Stimulated activated CD4-positive, alpha-beta T cell treated with anti-CD3 and anti-CD28 coated beads, TNF-alpha, amount 100 ng/mL, for 24 hours (primary cell): ENCODE measurements at regions not wholly inside any gene's neighbourhood (a gene's known extent, or its start where the extent isn't known, plus 50 kb on each side); places are given as distances from the start of the nearest gene placed in this dataset.

Experiments used
- DNase-seq, 3 experiments: peaks; one replicate each; pipeline ENCODE4 v3.0.0-alpha.2; 2020; ENCODE audit warnings: low read depth in 3 of 3

DNA sequence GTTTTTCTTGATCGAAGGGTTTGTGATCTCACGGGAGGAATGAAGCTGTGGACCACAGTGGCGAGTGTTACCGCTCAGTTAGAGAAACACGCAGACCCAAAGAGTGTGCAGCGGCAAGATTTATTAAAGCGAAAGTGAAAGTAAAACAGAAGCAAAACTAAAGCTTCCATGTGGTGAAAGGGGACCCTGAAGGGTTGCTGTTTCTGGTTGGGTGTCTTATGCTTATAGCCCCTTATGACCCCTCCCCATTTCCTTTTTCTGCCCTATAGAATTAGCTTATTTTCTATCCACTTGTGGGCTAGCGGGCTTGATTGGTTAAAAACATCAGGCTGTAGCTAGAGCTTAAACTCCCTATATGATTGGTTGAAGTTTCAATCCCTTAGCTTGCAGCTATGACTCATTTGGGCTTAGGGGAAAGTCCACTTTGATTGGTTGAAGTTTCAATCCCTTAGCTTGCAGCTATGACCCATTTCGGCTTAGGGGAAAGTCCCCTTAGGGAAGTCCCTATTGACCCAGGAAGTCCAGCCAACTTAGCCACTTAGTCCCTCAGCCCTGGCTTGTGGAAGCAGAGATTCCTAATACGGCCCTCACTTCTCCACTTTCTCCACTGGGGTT, 171.2 kb upstream of the NWD2 start:
- no peak for DNase-seq

GRCh38 chr4:37082912-37083311, 161.6 kb upstream of the NWD2 start:
- DNase-seq, result no peak

- no peak for DNase-seq
Measured at GRCh38 chr4:37095925-37096324, 148.6 kb upstream of the NWD2 start.

GRCh38 chr4:37101182-37101581, 143.4 kb upstream of the NWD2 start:
- DNase-seq, result no peak

DNA sequence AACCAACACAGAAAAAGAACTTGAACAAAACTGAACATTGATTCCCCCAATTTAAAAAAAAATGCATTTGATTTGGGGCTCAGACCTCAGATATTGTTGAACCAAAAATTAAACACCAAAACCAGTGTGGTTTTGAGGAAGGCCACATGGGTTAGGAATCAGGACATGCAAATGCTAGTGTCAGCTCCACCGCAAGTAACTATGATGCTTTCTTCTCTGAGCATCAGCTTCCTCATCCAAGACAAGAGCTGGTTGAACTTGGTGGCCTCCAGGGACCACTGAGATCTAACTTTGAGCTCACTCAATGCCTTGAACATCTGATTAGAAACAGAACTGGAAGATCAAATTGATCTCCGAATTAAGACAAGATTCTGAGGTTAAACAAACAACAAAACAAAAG, 142.9 kb upstream of the NWD2 start:
- no peak for DNase-seq

- DNase-seq, result no peak
Measured at GRCh38 chr4:37109756-37110155, 134.8 kb upstream of the NWD2 start.

- no peak for DNase-seq
Measured at GRCh38 chr4:37124800-37125199, 119.7 kb upstream of the NWD2 start.

DNA sequence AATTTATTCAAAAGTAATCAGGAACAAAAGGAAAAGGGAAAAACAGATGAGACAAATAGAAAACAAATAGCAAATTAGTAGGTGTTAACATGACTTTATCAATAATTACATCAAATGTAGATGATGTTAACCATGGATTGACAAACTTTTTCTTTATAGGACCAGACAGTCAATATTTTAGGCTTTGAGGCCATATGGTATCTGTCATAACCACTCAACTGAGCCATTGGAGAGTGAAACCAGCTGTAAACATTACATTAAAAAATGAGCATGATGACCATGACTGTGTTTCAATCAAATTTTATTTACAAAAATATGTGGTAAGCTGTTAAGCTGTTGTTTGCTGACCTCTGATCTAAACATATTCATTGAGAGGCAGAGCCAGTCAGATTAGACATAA, 118.5 kb upstream of the NWD2 start:
- DNase-seq, result no peak

DNA sequence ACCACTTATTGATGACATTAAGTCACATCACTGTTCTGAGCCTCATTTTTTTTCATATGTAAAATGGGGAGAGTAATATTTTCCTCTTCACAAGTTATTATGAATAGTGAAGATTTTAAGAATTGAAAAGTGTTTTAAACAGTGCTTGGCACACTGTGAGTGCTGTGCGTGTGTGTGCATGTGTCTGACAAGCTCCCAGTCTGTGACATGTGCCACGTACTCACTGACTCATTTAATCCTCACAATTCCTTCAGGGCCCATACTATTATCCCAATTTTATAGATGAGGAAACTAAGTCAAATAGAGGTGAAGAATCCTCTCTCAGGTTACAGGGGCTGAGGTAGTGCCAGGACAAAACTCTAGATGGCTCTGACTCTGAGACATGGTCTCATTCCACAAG, 114.1 kb upstream of the NWD2 start:
- no peak for DNase-seq

- no peak for DNase-seq
Measured at GRCh38 chr4:37132351-37132974, 112.1 kb upstream of the NWD2 start.

GRCh38 chr4:37132975-37133360, 111.6 kb upstream of the NWD2 start:
- no peak for DNase-seq

- DNase-seq, result no peak
Measured at GRCh38 chr4:37138019-37138653, 106.4 kb upstream of the NWD2 start.

- DNase-seq, result no peak
Measured at GRCh38 chr4:37138789-37139188, 105.8 kb upstream of the NWD2 start.

GRCh38 chr4:37139987-37140386, 104.6 kb upstream of the NWD2 start:
- DNase-seq, result no peak

DNA sequence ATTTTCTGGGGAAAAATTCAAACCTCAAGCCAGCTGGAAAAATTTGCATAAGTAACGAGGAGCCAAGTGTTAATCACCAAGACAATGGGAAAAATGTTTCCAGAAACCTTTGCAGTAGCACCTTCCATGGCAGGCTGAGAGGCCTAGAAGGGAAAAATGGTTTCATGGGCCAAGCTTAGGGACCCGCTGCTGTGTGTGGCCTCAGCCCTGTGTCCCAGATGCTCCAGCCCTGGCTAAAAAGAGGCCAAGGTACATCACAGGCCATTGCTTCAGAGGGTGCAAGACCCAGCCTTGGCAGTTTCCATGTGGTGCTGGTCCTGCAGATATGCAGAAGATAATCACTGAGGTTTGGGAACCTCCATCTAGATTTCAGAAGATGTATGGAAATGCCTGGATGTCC, 98.3 kb upstream of the NWD2 start:
- no peak for DNase-seq

GRCh38 chr4:37157476-37158167, 86.9 kb upstream of the NWD2 start:
- DNase-seq, result no peak

- no peak for DNase-seq
Measured at GRCh38 chr4:37160653-37161052, 83.9 kb upstream of the NWD2 start.

GRCh38 chr4:37165844-37166243, 78.7 kb upstream of the NWD2 start:
- no peak for DNase-seq

DNA sequence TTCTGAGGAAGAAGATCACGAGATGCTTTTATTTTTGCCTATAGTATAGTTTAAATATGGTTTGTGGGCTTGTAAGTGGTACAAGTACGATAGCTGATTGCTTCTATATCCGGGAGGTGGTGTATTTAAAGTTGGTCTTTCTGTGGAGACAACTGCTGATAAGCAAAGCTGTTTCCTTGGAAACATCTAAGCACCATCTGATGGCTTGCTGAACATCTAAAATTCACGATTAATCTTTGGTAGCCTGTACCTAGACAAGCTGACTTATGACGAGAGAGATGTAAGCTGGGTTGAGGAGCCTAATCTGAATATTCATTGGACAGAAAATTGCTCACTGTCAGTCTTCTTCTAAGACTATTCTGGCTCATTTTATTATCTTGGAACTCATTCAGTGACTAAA, 74.6 kb upstream of the NWD2 start:
- DNase-seq, result no peak

- DNase-seq, result peak in 1 of 3 experiments; percentile 0
Measured at GRCh38 chr4:37188100-37188499, 56.4 kb upstream of the NWD2 start.
